ENCODE measurements at regions not wholly inside any gene's neighbourhood (a gene's known extent, or its start where the extent isn't known, plus 50 kb on each side); places are given as distances from the start of the nearest gene placed in this dataset.

DNA sequence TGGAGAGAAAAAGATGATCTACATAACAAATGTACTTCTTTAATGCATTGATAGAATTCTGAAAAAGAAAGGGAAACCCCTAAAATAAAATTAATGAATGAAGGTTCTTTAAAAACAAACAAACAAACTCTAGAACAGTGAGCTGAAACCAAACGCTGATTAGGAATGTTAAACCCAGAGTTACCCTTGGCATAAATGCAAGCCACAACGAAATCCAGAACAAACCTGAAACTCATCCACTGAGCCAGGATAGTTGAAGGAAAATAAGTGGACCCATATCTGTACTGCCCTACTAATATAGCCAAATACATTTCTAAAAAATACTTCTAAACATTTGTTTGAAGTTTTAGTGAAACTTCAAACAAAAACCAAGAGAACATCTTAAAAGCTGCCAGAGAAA, 505.3 kb downstream of the TTLL7 start:
- Histone ChIP-seq H2BK5ac (ENCODE audit: low read depth, low read length, poor library complexity, severe bottlenecking) (no peak overlapping the region), H4K8ac (ENCODE audit: low read depth in 2 of 2, low read length in 2 of 2) (no peak overlapping the region), H3K27ac (ENCODE audit: insufficient read depth, low read length) (no peak overlapping the region), H3K79me1 (ENCODE audit: low read depth in 1 of 2, low read length in 2 of 2) (no peaks in the 10 kb centered on the region), H3K27me3 (ENCODE audit: control insufficient read depth, insufficient read depth, low read length) (no peaks in the 10 kb centered on the region), H4K5ac (ENCODE audit: low read depth, low read length) (no peak overlapping the region), H2AFZ (replicated peaks; ENCODE audit: low read length, poor library complexity) (no peak overlapping the region), H3K4ac (ENCODE audit: low read depth, low read length) (no peak overlapping the region), H3K18ac (ENCODE audit: low read depth, low read length) (no peak overlapping the region), H3K56ac (ENCODE audit: extremely low read depth, insufficient read depth, low read length) (no peak overlapping the region), H2BK15ac (ENCODE audit: low read depth, low read length) (no peak overlapping the region), H2BK20ac (ENCODE audit: low read depth, low read length) (no peak overlapping the region), H3K9me3 (ENCODE audit: control insufficient read depth, insufficient read depth, low read length) (no peaks in the 10 kb centered on the region), H3K9ac (ENCODE audit: low read depth, low read length) (no peak overlapping the region), H2BK120ac (ENCODE audit: low read depth, low read length) (no peak overlapping the region), H4K91ac (ENCODE audit: insufficient read depth, low read depth, low read length) (no peak overlapping the region), H2AK5ac (ENCODE audit: low read depth, low read length) (no peak overlapping the region), H2AK9ac (replicated peaks; ENCODE audit: low read depth, low read length, poor library complexity) (no peak overlapping the region), H3K36me3 (ENCODE audit: control insufficient read depth, insufficient read depth, low read length) (no peaks in the 10 kb centered on the region), H4K20me1 (ENCODE audit: insufficient read depth, low read length) (no peaks in the 10 kb centered on the region), H3K4me1 (ENCODE audit: control insufficient read depth, insufficient read depth, low read length) (no peaks in the 10 kb centered on the region), H3K9me1 (ENCODE audit: insufficient read depth, low read length) (no peaks in the 10 kb centered on the region), H3K4me3 (ENCODE audit: insufficient read depth, low read depth, low read length) (no peak overlapping the region), H3K14ac (replicated peaks; ENCODE audit: low read depth, low read length) (no peak overlapping the region), H3K4me2 (ENCODE audit: low read depth, low read length) (no peak overlapping the region), H3K23ac (ENCODE audit: low read depth, low read length) (no peak overlapping the region)
- intact Hi-C loops (cut with micrococcal nuclease) = no loop called here
- BruUV-seq (replicated peaks) = no TSS peak
- WGBS, 2 experiments (ENCODE audit: extremely low coverage in 2 of 2, insufficient read length in 1 of 2) = no CpG with 5 or more reads among the region's 2 CpGs
- in situ Hi-C loops (cut with MboI; ENCODE audit: low sequenced_read_pairs) = no loop called here
- TF ChIP-seq MAZ (IDR thresholded peaks at IDR 0.05; ENCODE audit: borderline replicate concordance, low read depth, low read length) = no peak
- no peak for TF ChIP-seq SMC3 (IDR thresholded peaks at IDR 0.05; ENCODE audit: low read depth, low read length)
- no peak for TF ChIP-seq CEBPB (IDR thresholded peaks at IDR 0.05; ENCODE audit: low read depth, low read length)
- TF ChIP-seq, protein P1, sequence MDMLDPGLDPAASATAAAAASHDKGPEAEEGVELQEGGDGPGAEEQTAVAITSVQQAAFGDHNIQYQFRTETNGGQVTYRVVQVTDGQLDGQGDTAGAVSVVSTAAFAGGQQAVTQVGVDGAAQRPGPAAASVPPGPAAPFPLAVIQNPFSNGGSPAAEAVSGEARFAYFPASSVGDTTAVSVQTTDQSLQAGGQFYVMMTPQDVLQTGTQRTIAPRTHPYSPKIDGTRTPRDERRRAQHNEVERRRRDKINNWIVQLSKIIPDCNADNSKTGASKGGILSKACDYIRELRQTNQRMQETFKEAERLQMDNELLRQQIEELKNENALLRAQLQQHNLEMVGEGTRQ (IDR thresholded peaks at IDR 0.05; ENCODE audit: low read depth, low read length) = no peak
- no peak for TF ChIP-seq MAFK (IDR thresholded peaks at IDR 0.05; ENCODE audit: low read depth, low read length)
- TF ChIP-seq CHD1 (IDR thresholded peaks at IDR 0.05; ENCODE audit: low read depth, low read length) = no peak
- no peak for TF ChIP-seq RCOR1 (IDR thresholded peaks at IDR 0.05; ENCODE audit: insufficient replicate concordance, low read length)
- no peak for TF ChIP-seq NFE2L2 (IDR thresholded peaks at IDR 0.05; ENCODE audit: low read depth, low read length)
- TF ChIP-seq, protein P2, sequence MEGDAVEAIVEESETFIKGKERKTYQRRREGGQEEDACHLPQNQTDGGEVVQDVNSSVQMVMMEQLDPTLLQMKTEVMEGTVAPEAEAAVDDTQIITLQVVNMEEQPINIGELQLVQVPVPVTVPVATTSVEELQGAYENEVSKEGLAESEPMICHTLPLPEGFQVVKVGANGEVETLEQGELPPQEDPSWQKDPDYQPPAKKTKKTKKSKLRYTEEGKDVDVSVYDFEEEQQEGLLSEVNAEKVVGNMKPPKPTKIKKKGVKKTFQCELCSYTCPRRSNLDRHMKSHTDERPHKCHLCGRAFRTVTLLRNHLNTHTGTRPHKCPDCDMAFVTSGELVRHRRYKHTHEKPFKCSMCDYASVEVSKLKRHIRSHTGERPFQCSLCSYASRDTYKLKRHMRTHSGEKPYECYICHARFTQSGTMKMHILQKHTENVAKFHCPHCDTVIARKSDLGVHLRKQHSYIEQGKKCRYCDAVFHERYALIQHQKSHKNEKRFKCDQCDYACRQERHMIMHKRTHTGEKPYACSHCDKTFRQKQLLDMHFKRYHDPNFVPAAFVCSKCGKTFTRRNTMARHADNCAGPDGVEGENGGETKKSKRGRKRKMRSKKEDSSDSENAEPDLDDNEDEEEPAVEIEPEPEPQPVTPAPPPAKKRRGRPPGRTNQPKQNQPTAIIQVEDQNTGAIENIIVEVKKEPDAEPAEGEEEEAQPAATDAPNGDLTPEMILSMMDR (conservative IDR thresholded peaks at IDR 0.05; ENCODE audit: low read depth, low read length) = no peak
- TF ChIP-seq FOS (IDR thresholded peaks at IDR 0.05; ENCODE audit: low read depth, low read length) = no peak
- CTCF ChIA-PET = no interaction called here
- POLR2A ChIA-PET (ENCODE audit: unreplicated experiment) = no interaction called here
- dilution Hi-C loops (cut with HindIII; ENCODE audit: low sequenced_read_pairs, unreplicated experiment) = no loop called here
- ATAC-seq (ENCODE audit: low read depth) (no peak), DNase-seq (no peak)
